Suppressor macrophage treated with lipopolysaccharide for 4 hours (primary cell): ENCODE measurements at regions not wholly inside any gene's neighbourhood (a gene's known extent, or its start where the extent isn't known, plus 50 kb on each side); places are given as distances from the start of the nearest gene placed in this dataset.

Source experiments
- DNase-seq: peaks from one replicate; pipeline ENCODE4 v3.0.0-alpha.2; 2020

GRCh38 chr7:41217306-41217705 lies 485.6 kb downstream of the INHBA start:
- no peak for DNase-seq

DNA sequence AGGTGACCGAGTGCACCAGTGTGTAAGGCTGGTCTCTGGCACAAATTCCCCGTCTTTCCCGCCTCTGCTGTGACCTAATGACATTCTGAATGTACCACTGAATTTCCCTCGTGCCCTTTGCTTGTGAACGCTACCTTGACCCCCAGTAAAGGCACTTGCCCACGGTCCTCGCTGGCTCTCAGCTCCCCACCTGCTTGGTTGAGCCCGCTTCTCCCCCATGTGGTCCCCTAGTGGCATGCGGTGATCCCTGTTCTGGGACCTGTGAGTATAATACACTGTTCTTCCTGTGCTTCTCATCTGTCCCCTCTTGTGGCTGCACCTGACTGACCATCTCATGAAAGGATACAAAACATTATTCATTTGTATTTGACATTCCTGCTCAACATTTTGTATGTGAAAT lies 495.7 kb downstream of the INHBA start:
- DNase-seq: no peak

- no peak for DNase-seq
Observed at GRCh38 chr7:41206267-41206666, 496.6 kb downstream of the INHBA start.

- DNase-seq: peak; percentile 53
Observed at GRCh38 chr7:41205600-41205999, 497.3 kb downstream of the INHBA start.

- DNase-seq: no peak
Observed at GRCh38 chr7:41203542-41203941, 499.3 kb downstream of the INHBA start.

GRCh38 chr7:41201021-41201420 lies 501.9 kb downstream of the INHBA start:
- DNase-seq: no peak

DNA sequence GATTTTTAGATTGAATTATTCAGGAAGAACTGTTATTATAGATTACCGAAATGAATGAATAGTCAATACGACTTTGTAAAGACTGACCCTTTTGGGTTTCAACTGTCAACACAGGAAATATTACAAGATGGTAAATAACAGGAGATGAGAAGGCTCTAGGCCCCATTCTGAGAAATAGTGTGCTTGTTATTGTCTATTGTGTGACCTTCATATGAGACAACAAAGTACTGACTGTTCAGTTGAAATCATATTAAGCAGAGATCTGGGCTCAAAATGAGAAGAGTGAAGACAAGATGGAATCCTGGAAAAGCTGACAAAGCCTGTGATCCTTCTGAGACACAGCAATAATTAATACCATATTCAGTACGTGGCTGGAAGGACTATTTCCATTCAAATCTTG lies 503.8 kb downstream of the INHBA start:
- no peak for DNase-seq

DNA sequence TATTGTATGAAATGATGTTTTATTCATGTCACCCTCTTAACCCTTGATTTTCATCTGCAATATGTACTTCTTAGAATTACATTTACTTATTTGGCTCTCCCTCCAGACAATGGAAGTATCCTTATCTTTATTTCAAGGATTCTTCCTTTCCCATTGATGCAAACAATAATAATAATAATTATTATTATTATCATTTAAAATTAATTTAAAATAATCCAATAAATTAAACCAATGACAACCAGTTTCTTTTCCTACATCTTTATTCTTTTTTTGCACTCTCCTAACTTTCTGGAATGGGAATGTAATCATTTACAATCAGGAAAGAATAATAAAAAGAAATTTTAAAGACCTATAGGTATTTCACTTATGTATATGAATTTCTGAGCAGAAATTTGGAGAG lies 504.4 kb downstream of the INHBA start:
- no peak for DNase-seq

DNA sequence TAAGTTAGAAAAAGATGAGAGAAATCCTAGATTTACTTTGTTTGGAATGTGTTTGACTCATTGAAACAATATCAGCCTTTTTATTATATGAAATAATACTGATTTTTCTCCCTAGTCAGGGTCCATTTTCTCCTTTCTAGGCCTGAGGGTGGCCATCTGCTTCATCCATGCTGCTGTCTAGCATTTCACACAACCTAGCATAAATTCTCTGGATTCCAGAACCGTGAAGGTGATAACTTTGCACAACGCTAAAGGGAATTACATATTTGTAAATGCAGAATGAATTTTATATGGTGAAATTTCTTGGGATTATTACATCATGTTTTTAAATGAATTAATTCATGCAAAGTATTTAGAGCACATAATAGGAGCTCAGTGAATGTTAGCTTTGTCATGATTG lies 505.1 kb downstream of the INHBA start:
- no peak for DNase-seq

DNA sequence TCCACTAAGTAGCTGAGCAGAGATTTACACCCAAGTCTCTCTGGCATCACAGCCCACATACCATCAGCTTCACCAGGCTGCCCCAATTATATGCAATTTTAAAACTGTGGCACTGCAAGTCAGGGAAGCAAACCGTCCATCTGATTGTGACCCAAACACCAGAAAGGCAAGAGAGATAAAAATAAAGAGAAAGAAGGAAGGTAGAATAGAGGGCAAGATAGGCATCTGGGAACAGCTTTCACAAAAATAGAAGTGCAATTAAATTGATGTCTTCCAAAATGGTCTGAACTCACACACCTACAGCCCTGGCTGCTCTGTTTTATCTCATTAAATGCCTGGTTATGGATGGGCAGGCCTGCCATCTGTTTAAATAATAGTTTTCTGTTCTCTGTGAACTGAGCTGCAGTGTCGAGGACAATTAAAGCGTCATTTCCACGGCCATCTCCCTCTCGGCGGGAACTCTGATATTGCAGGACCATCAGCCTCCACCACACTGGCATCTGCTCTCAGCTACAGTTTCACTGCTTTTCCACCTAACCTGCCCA lies 509.1 kb downstream of the INHBA start:
- no peak for DNase-seq

DNA sequence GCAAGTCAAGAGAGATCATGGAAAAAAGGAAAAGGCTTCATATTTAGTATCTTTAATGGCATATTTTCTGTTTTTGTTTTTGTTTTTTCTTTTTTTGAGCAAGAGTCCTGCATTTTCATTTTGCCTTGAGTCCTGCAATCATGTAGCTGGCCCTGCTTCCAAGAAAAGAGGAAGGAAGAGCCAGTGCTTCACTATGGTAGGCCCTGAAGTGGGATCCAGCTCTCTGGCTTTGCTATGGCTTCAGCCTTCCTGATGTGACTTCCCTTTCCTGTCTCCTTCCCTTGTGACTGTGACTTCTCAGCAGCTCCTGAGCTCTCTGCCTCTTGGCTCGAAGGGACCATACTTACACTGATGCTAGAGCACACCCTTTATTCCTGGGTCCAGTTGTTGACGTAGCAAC lies 512.3 kb downstream of the INHBA start:
- peak; percentile 60 for DNase-seq

DNA sequence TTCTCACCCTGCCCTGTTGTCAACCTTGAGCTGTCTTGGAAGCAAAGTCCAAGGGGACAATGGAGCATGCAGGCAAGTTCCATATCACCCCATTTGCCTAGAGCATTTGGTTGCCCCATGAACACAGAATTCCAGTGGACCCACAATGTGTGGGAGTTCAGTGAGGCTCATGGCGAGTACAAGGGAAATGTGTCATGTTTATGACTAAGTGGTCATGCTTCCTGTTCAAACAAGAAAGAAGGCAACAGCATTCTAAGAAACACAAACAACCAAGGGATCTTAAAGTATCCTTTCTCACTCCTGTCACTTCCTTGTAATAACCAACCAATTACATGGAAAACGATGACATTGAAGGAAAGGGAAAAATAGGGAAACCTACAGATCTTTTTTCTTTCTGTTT lies 513.0 kb downstream of the INHBA start:
- DNase-seq: peak; percentile 76

DNA sequence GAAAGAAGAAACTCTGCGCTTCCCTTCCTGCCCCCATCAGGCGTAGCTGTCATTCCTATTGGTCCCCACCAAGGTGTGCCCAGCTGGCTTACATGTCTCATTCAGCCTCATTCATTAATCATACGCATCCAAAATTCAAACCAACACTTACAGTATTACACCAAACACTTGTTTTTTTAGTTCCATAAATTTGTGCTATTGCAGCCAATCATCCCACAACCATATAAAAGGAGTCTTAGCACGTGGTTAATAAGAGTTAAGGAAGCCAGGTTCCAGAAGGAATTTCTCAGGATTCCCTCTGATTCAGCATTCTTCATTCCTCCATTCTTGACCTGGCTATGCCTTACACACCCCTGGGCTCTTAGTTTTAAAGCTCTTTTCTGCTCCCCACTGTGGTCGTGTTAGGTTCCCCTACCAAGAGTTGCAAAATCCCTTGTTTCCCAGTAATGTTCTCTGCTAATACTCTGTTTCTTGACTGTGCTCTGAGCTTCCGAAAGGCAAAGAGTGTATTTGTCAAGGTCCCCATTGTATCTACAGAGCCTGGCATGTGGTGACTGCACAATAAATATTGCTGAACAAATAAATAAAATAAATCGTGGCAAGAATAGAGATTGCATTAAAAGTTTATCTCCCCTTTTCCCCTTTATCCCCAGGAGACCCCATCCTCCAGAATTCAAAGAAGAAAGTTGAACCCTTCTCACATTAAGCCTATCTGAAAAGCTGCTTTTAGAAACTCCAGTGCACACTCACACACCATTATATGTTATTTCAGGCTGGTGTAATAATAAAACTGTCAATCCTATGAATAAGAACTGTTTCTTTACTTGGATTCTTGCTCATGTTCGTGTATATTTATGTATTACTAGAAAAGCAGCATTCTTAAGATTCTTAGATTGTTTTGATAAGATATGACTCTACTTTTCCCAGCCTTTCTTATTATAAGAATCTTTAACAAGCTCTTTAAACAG lies 514.4 kb downstream of the INHBA start:
- DNase-seq: no peak

DNA sequence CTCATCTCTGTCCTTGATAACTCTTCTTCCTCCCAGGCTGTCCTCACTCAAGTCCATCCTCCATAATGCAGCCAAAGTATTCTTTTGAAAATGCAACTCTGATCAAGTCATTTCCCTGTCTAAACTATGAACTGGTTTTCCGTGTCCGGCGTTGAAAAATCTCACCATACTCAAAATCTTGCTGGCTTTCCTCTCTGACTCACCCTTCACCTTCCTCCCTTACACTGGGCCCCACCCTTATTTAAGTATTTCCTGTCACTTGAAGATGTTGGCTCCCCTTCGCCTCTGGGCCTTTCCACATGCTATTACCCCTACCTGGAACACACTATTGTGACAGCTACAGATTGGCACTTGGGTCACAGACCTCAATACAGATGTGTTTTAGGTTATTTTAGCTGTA lies 515.6 kb downstream of the INHBA start:
- DNase-seq: no peak

GRCh38 chr7:41185851-41186250 lies 517.0 kb downstream of the INHBA start:
- no peak for DNase-seq

GRCh38 chr7:41183741-41184140 lies 519.1 kb downstream of the INHBA start:
- no peak for DNase-seq

GRCh38 chr7:41182782-41183181 lies 520.1 kb downstream of the INHBA start:
- no peak for DNase-seq

- no peak for DNase-seq
Observed at GRCh38 chr7:41175435-41175834, 527.5 kb downstream of the INHBA start.

- DNase-seq: no peak
Observed at GRCh38 chr7:41174521-41174920, 528.4 kb downstream of the INHBA start.

DNA sequence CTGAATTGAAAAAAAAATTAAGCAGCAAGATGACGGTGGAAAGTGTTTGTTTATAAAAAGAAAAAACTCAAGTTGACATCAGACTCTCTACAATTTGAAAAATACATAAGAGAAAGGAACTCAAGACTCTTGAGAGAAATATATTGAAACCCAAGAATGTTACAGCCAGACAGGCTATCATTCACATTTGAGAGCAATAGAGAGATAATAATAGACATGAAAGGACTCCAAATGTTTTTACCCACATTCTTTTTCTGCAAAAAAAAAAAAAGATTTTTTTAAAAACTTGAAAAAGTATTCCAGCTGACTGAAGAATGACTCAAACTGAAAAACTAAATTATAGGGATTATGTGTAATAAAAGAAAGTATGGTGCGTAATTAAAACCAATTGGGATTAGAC lies 532.4 kb downstream of the INHBA start:
- no peak for DNase-seq

- DNase-seq: no peak
Observed at GRCh38 chr7:41169317-41169716, 533.6 kb downstream of the INHBA start.

DNA sequence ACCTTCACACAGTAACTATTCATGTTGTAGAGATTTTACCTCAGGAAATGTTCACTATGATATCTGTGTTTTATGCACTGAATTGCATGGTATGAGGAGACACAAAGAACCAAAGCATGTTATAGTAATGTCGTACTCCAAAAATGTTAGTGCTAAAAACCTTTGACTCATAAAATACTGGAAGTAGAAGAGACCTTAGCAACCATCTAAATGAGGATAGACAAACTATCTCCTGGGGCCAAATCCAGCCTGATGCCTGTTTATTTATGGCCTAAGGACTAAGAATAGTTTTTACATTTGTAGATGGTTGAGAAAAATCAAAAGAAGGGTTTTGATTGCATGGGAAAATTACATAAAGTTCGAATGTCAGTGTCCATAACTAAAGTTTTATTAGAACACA lies 535.1 kb downstream of the INHBA start:
- DNase-seq: no peak

DNA sequence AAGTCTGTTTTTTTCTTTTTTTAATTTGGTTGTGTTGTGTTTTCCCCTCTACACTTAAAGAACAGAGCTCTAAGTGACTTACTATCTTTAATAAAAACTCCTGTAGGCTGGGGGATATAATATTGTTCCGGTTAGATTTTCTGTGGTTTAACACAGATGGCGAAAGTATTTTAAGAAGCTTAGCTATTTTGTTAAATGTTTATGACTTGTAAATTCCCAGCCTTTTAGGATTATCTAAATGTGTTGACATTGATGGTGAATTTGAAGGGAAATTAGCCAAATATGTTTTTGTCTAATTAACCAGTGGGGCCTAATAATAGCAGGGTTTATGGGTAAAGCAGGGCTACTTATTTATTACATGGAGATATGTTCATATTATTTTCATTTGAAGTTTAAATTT lies 538.5 kb downstream of the INHBA start:
- no peak for DNase-seq

DNA sequence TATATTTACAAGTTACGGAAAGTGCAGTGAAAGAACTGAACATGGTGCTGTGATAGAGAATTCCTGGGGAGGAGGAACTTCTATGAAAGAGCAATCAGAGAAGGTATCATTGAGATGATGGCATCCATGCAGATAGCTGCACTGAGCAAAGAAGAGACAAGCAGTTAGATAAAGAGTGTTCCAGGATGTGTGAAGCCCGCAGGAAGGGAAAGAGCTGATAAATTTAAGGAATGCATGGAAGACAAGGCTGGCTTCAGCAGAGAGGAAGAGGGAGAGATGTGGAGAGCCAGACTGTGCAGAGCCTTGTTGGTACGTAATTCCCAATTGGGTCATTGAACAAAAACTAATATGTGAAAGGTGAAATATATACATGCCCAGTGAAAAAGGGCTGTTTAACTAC lies 538.9 kb downstream of the INHBA start:
- no peak for DNase-seq

GRCh38 chr7:41162612-41163011 lies 540.3 kb downstream of the INHBA start:
- peak; percentile 2 for DNase-seq
